ENCODE measurements at regions not wholly inside any gene's neighbourhood (a gene's known extent, or its start where the extent isn't known, plus 50 kb on each side); places are given as distances from the start of the nearest gene placed in this dataset.

DNA sequence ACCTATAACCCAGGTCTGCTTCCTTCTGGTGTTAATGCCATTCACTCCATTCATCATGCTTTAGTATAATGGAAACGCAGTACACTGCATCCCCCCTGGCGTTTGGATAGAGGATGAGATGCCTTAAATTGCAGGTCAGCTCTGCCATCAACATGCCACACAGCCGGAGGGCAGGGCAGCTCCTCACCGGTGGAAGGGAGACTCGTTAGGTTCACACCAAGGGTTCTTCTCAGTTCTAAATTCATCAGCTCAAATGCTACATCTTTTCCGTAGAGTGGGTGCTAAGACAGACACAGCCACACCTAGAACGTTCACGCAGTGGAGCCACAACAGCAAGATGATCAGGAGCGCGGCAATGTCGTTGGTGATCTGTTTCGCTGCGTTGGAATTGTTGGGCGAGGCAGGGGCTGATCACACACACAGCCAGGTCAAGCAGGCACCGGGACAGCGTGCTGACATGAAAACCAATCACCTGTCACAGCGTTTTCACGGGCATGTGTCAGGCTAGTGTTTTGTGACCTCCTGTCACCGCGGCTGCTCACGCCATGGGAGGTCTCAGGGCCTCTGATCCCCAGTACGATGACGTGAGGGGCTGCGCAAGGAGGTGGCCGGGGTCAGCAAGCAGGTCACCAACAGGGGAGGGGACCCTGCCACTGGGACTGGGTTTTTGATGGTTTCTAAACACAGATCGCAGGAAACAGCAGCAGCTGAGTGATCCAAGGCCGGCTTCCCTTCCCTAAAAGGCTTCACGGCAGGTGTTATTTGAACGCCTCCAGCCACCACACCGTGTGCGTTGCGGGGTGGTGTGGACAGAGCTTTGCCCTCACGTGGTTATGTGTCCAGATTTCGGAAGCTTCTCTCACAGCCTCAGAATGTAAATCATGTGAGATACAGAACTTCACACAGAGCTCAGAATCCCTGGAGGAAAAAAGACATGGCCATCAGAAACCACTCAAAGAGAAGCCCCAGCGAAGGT is 94.3 kb upstream of the IRS2 start:
- DNase-seq, result no peak

GRCh38 chr13:109879338-109879737 is 93.0 kb upstream of the IRS2 start:
- no peak for DNase-seq

GRCh38 chr13:109877809-109878208 is 91.4 kb upstream of the IRS2 start:
- no peak for DNase-seq

- DNase-seq, result no peak
These were observed 89.4 kb upstream of the IRS2 start for GRCh38 chr13:109875746-109876145.

DNA sequence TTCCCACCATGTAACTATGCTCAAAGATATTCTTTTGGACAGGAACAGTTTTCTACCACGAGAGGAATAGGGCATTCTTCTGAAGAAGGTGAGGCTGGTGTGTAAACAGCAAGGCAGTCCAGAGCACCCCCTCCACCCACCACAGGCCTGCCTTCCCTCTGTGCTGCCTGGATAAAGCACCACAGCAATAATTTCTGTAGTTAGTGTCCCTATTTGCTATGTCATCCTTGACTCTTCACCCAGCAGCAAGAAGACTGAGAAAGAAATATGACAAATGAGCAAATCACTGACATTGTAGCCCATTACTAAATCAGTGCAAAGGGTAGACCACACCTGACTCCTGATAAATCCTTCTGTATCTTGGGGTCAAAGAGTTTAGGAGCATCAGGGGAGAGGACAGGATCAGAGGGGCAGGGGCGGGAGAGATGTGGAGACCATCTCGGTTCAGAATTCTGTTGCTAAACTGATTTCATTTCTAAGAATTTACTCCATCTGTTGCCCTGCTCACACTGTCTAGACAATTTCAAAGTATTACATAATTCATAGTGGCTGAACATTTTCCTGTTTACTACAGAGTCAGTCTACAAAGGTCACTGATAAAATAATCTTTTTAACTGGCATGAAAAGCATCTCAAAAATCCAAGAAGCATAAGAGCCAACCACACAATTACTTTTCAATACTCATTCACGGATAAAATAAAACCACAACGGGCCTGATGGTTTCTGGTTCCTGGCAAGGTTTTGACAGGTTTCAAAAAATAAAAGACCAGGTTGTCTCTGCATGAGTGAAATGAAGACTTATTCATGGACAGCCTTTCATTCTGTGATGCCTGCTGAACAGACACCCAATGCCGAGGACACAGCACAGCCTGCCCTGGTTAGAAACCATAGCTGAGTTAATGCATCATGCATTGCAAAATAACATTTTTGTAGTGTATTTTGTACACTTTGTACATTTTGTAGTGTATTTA is 88.4 kb upstream of the IRS2 start:
- DNase-seq, result no peak

DNA sequence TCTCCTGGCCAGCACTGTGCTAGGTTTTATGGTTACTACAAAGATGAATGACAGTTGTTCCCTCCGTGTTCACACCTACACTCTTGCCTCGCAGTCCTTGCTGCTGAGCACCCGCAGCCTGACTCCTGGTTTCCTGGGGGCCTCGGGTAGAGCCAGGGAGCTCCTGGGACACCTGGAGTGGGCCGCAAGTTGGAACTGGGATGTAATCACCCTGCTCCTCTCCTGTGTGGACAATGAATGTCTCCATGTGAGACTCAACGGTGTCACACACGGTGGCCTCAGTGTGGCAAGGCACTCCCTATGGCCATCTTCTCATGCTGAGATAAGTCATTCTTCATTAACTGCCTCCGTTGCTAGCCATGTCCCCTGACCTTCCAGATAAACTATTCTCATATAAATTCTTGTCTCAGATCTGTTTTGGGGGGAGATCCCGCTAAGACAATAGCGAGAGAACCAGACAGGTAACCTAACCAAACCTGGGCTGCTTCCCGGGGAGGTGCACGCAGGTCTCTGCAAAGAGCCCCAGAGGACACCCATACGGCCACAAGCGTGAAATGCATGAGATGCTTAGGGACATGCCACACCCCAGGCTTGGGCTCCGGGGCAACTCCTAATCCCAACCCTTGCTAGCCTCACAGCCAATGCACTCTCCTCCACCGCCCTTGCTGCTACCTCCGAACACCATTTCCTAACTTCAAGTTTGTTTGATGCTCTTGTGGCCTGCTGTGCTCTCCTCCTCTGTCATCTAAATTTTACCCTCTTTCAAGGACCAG is 87.2 kb upstream of the IRS2 start:
- no peak for DNase-seq

DNA sequence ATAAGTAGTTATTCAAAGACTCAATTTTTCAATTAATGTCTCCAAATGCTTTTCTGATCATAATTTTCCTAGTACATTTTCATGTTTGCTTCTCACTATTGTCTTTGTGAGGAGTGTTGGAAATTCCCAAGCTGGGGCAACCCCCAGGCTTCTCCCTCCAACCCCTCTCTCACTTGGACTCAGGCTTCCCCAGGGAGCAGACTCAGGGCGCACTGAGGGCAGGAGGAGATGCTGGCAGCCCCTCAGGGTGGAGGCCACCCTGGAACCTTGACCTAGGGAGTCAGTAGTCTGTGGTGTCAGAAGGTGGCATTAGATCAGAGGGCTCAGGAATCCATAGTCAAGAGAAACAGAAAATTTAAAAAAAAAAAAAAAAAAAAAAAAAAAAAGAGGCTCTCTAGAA is 86.5 kb upstream of the IRS2 start:
- no peak for DNase-seq

DNA sequence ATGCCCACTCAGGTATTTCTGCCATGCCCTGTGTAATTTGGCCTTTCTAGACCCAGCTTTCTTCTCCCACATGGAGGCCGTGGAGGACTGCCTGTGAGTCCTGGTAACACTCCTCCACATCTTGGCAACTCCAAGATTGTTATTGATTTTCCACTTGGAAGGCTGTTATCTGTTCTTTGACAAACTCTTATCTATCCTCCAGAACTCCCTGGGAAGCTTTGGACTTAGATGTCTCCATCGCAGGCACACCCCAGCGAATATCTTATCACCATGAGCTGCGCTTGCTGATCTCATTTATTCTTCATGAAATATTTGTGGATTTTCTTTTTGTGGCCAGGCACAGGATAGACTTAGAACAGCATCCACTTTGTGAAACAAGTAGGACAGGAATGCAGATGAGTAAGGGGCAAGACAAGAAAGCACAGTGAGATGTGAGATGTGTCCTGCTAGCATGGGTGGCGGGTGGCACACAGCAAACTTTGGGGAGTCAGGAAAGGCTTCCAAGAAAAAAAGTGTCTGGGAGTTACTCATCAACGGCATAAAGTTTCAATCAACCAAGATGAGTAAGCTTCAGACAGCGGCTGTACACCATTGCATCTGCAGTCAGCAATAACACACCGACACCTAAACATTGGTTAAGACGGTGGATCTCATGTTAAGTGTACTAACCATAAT is 84.5 kb upstream of the IRS2 start:
- no peak for DNase-seq

GRCh38 chr13:109870274-109870673 is 83.9 kb upstream of the IRS2 start:
- DNase-seq, result no peak

GRCh38 chr13:109869312-109870237 is 83.2 kb upstream of the IRS2 start:
- peak; percentile 98 for DNase-seq

DNA sequence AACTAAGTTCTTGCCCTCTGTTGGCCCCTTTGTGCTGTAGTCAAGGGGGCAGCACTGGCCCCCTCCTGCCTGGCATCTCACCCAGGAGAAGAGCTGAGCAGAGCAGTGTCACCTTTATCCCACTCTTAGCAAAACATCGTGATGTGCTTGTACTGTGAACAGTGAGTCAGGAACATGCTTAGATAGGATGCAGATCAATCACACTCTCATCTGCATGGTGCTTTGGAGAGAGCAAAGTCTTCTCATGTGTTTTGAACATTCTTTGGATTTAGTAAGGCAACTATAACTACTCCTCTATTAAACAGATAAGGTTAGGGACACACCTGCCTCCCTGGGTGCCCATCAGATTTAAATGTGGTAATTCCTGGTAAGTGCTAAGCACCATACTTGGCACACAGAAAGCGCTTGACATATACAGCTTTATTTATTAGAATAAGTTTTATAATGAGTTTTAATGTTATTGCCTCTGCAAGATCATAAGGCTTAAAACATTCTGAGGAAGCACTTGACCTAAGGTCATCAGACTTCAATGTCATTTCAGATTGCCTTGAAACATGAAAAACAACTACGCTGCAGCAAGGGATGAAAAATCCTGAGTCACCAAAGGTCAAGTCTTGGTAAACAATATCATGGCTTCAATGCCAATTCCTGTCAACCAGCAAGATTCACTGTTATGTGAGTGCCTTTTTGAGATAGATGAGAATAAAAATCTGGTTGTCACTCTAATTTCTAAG is 82.4 kb upstream of the IRS2 start:
- peak; percentile 84 for DNase-seq

DNA sequence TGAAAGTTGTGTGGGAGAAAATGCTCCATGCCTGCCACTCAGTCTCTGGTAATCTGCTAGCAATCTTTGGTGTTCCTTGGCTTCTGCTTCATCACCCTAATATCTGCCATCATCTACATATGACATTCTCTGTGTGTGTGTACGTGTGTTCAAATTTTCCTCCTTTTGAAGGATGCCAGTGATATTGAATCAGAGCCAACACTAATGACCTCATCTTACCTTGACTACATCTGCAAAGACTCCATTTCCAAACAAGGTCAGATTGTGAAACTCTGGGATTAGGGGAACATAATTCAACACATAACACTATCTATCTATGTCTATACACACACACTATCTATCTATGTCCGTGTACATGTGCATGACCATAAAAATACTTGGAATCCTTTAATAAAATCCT is 81.4 kb upstream of the IRS2 start:
- peak; percentile 61 for DNase-seq

DNA sequence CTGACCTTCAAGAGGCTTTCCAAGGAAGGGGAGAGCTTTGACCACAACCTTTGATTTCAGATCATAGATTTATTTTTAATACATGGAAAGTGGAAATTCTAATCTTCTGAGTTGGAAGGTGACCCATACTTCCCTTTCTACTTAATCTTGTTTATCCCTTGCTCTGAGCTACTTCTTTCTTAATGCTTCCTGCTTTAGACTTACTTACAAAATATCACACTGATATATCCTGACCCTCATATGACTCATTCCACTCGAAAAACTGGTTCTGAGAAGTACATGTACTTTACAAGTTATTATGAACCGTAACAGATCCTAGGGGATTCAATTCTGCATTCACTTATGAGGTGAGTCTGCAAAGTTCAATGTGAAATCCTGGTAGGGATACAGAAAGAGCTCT is 76.2 kb upstream of the IRS2 start:
- peak; percentile 42 for DNase-seq

DNA sequence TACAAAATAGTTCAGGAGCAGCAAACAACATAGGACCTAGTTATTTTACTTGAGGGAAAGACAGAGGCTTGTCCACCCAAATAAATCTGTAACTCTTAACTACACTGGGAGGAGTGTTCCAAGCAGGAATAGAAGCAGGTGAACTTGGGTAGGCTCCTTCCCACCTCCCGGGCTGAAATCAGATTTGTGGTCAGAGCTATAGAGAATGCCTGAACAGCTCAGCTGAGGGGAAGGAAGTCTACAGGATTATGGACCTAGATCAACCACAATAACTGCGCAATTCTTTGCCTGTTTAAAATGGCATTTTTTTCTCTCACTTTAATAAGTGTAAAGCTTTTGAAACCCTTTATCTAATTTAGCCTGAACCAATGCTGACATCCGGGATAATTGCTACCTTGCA is 73.5 kb upstream of the IRS2 start:
- no peak for DNase-seq

GRCh38 chr13:109859216-109859835 is 72.9 kb upstream of the IRS2 start:
- DNase-seq, result no peak

- DNase-seq, result no peak
These were observed 71.9 kb upstream of the IRS2 start for GRCh38 chr13:109858319-109858718.

DNA sequence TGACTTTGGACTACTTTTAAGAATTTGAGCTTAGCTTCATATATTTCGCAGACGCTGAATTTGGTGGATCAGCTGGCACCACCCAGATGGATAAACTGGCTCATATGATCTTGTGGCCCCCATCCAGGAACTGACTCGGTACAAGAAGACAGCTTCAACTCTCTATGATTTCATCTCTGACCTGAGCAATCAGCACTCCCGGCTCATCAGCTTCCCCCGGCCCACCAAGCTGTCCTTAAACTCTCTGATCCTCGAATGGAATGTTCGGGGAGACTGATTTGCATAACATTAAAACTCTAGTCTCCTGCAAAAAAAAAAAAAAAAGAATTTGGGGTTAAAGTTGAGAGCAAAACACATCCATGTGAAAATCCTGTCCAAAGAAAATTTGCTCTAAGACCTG is 71.4 kb upstream of the IRS2 start:
- DNase-seq, result no peak

DNA sequence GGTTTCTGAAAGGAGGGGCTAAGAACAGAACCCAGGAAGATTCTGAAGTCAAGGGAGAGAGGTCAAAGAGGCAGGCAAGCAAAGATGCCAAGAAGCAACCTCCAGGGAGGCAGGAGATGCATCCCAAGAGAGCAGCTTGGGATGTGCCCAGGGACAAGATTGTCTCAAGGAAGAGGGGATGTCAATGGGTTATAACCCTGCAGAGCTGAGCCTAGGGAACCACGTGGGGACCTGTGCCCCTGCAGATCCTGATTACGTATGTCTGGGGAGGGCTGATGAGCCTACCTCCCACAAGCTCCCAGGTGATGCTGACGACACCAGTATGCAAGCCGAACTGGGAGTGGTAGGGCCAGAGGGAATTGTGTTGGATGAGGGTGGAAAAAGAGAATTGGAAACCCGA is 70.9 kb upstream of the IRS2 start:
- no peak for DNase-seq

GRCh38 chr13:109856350-109856749 is 70.0 kb upstream of the IRS2 start:
- DNase-seq, result no peak

- DNase-seq, result no peak
These were observed 66.8 kb upstream of the IRS2 start for GRCh38 chr13:109853153-109853552.
